CD4-positive, alpha-beta memory T cell (primary cell): ENCODE measurements at regions not wholly inside any gene's neighbourhood (a gene's known extent, or its start where the extent isn't known, plus 50 kb on each side); places are given as distances from the start of the nearest gene placed in this dataset.
"Not testable (repeated sequence)": the region's sequence is repeated elsewhere in the genome, so short reads cannot be mapped to it uniquely, and the experiment has no call there.

Source experiments
- CTCF ChIA-PET: fragments of 350-600 bp; sonication (Branson Sonifier 250); formaldehyde crosslinking; loops from one replicate; lab custom pipeline; 2021; ENCODE audit warnings: inconsistent platforms; ENCODE audit not compliant: partially characterized antibody; lab: Charles Lee
- POLR2A ChIA-PET: fragments of 350-600 bp; sonication (Branson Sonifier 250); formaldehyde crosslinking; loops from one replicate; lab custom pipeline; 2021; ENCODE audit not compliant: partially characterized antibody; lab: Charles Lee
- DNase-seq, 5 donors: peaks; one replicate each; pipeline versions ENCODE4 v3.0.0 to v3.0.0-alpha.2; 2020 to 2022; ENCODE audit warnings: mixed read lengths in 1 of 5
- H3K27ac ChIP-seq: one replicate; pipeline ENCODE4 v1.7.0; 2013; ENCODE audit warnings: low read depth, low read length
- H3K27me3 ChIP-seq: 2 replicates; pipeline ENCODE4 v1.7.0; 2013; ENCODE audit warnings: mild to moderate bottlenecking, low read length, moderate library complexity; ENCODE audit not compliant: insufficient read depth
- H3K36me3 ChIP-seq: 2 replicates; pipeline ENCODE4 v1.7.0; 2013; ENCODE audit warnings: mild to moderate bottlenecking, low read length, moderate library complexity; ENCODE audit not compliant: insufficient read depth
- H3K4me1 ChIP-seq: 2 replicates; pipeline ENCODE4 v1.7.0; 2013; ENCODE audit warnings: mild to moderate bottlenecking, low read length, moderate library complexity; ENCODE audit not compliant: insufficient read depth
- H3K4me3 ChIP-seq, 2 donors: one replicate each; pipeline ENCODE4 v1.7.0; 2013; ENCODE audit warnings: low read length in 2 of 2, mild to moderate bottlenecking in 1 of 2
- H3K9me3 ChIP-seq, 2 donors: one replicate each; pipeline ENCODE4 v1.7.0; 2013; ENCODE audit warnings: low read length in 2 of 2, control low read depth in 1 of 2; ENCODE audit not compliant: control insufficient read depth in 1 of 2
- H3K27ac Mint-ChIP-seq, 7 donors: one replicate each; pipeline ENCODE4 v1.8.0; 2020 to 2021; ENCODE audit warnings: mixed read lengths in 7 of 7, mild to moderate bottlenecking in 6 of 7, inconsistent platforms in 3 of 7, moderate library complexity in 3 of 7
- H3K27me3 Mint-ChIP-seq, 2 donors: one replicate each; pipeline ENCODE4 v1.8.0; 2020 to 2021; ENCODE audit warnings: mixed read lengths in 2 of 2
- H3K36me3 Mint-ChIP-seq, 2 donors: one replicate each; pipeline ENCODE4 v1.8.0; 2020 to 2021; ENCODE audit warnings: mixed read lengths in 2 of 2, inconsistent platforms in 1 of 2, mild to moderate bottlenecking in 1 of 2
- H3K4me1 Mint-ChIP-seq, 4 donors: one replicate each; pipeline ENCODE4 v1.8.0; 2020 to 2021; ENCODE audit warnings: mixed read lengths in 4 of 4, mild to moderate bottlenecking in 1 of 4
- H3K4me3 Mint-ChIP-seq, 8 donors: one replicate each; pipeline ENCODE4 v1.8.0; 2020 to 2021; ENCODE audit warnings: mixed read lengths in 8 of 8, mild to moderate bottlenecking in 7 of 8, moderate library complexity in 6 of 8, inconsistent platforms in 3 of 8
- H3K9me3 Mint-ChIP-seq, 8 donors: one replicate each; pipeline ENCODE4 v1.8.0; 2020 to 2021; ENCODE audit warnings: mixed read lengths in 8 of 8, mild to moderate bottlenecking in 5 of 8, inconsistent platforms in 3 of 8, moderate library complexity in 1 of 8
- intact Hi-C: fragments of 100-400 bp; cut with micrococcal nuclease; formaldehyde crosslinking; loops from one replicate; pipeline ENCODE4 v1.15.1; 2023

DNA sequence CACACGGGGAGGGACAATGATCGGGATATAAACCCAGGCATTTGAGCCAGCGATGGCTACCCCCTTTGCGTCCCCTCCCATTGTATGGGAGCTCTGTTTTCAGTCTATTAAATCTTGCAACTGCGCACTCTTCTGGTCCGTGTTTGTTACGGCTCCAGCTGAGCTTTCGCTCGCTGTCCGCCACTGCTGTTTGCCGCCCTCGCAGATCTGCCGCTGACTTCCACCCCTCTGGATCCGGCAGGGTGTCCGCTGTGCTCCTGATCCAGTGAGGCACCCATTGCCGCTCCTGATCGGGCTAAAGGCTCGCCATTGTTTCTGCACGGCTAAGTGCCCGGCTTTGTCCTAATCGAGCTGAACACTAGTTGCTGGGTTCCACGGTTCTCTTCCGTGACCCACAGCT lies 87.3 kb downstream of the ASB1 start:
- H3K4me1 Mint-ChIP-seq, H3K4me3 Mint-ChIP-seq, DNase-seq, H3K27ac ChIP-seq, H3K4me3 ChIP-seq, CTCF ChIA-PET, POLR2A ChIA-PET, H3K27ac Mint-ChIP-seq, H3K27me3 ChIP-seq, H3K4me1 ChIP-seq, intact Hi-C loops, H3K27me3 Mint-ChIP-seq, H3K36me3 ChIP-seq: not testable (repeated sequence)
- H3K36me3 Mint-ChIP-seq: peaks cover 2 to 12% of the 10 kb centered on the region in 2 donors
- H3K9me3 Mint-ChIP-seq: peaks cover 0 to 25% (median 17%) of the 10 kb centered on the region in 8 donors
- H3K9me3 ChIP-seq: peaks cover 0 to 11% of the 10 kb centered on the region in 2 donors

DNA sequence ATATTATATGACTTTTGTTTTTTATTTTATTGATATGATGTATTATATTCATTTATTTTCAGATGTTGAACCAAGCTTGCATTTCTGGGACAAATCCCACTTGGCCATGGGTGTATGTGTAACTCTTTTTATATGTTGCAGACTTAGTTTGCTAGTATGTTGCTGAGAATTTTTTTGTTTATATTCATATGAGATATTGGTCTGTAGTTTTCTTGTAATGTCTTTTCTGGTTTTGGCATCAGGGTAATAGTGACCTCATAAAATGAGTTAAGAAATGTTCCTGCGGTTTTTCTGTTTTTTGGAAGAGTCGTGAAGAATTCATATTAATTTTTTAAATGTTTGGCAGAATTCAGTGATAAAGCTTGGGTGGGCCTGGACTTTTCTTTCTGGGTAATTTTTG lies 88.7 kb downstream of the ASB1 start:
- CTCF ChIA-PET: no interaction called here
- H3K4me3 ChIP-seq: no peak overlapping the region
- POLR2A ChIA-PET: no interaction called here
- no peaks in the 10 kb centered on the region for H3K27me3 ChIP-seq
- H3K9me3 ChIP-seq: peaks cover 0 to 11% of the 10 kb centered on the region in 2 donors
- Mint-ChIP-seq H3K4me3 (peak overlapping the region in 1 of 8 donors; percentile 43), H3K4me1 (no peaks in the 10 kb centered on the region), H3K9me3 (peaks cover 0 to 25% (median 17%) of the 10 kb centered on the region in 8 donors), H3K27me3 (peaks cover 0 to 5% of the 10 kb centered on the region in 2 donors), H3K36me3 (peaks cover 2 to 12% of the 10 kb centered on the region in 2 donors), H3K27ac (peak overlapping the region in 1 of 7 donors; percentile 32)
- H3K27ac ChIP-seq: no peak overlapping the region
- no peak for DNase-seq
- intact Hi-C loops: no loop called here
- H3K4me1 ChIP-seq: no peaks in the 10 kb centered on the region
- H3K36me3 ChIP-seq: no peaks in the 10 kb centered on the region

DNA sequence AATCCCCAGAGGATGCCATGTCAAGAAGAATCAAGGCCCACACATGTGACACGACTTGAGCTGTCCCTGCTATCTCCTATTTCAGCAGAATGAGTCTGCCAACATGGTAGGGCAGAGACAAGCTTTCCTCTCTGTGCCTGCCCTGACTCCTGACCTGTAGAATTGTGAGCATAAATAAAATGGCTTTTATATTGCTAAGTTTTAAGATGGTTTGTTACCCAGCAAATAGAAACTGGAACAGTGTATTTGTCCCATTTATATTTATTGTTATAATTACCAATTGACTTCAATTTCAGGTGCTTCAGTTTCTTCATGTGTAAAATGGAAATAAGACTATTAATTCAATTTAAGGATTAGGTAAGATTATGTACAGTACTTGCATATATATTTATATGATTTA lies 90.5 kb downstream of the ASB1 start:
- Mint-ChIP-seq H3K27me3 (peaks cover 0 to 4% of the 10 kb centered on the region in 2 donors), H3K4me1 (no peaks in the 10 kb centered on the region), H3K4me3 (no peak overlapping the region), H3K9me3 (peaks cover 0 to 25% (median 17%) of the 10 kb centered on the region in 8 donors), H3K27ac (no peak overlapping the region), H3K36me3 (peaks cover 2 to 12% of the 10 kb centered on the region in 2 donors)
- ChIA-PET POLR2A (no interaction called here), CTCF (interaction anchor here (0.8 kb wide), 1 partner anchor 13 kb away, joined by 3 read pairs; no protein-coding TSS in a partner anchor)
- Histone ChIP-seq H3K4me1 (no peaks in the 10 kb centered on the region), H3K27ac (no peak overlapping the region), H3K4me3 (no peak overlapping the region), H3K36me3 (no peaks in the 10 kb centered on the region), H3K27me3 (no peaks in the 10 kb centered on the region), H3K9me3 (peaks cover 0 to 11% of the 10 kb centered on the region in 2 donors)
- no peak for DNase-seq
- intact Hi-C loops: no loop called here

DNA sequence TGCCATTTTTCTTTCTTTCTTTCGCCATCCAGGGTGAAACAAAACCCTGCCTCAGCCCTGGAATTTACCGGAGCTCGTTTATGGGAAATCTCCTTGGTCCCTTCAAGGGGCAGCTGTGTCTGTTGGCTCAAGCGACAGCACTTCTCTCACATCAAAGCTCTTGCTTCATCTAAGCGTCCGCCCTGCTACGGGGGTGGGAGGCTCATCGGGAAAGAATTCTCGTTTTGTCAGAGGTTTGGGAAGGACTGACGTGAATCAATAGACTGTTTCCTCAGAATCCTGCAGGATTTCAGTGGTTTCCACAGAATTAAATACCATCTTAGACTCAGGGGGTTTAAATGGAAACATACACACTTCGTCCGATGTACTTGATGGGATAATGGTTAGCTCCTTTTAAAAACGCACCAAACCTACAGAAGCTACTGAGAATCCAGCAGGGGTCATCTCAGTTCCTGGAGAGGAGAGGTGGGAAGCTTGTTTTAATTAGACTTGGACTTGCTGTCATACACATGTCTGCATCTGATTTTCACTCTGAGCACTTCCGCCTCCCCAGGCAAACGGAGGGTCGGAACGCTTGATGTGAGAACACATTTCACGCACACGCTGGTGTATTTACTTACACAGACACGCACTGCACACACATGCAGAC lies 91.6 kb downstream of the ASB1 start:
- Mint-ChIP-seq H3K4me3 (no peak overlapping the region), H3K9me3 (peaks cover 0 to 25% (median 17%) of the 10 kb centered on the region in 8 donors), H3K27ac (no peak overlapping the region), H3K27me3 (peaks cover 0 to 2% of the 10 kb centered on the region in 2 donors), H3K36me3 (peaks cover 2 to 12% of the 10 kb centered on the region in 2 donors), H3K4me1 (no peaks in the 10 kb centered on the region)
- H3K4me1 ChIP-seq: no peaks in the 10 kb centered on the region
- H3K9me3 ChIP-seq: peaks cover 0 to 11% of the 10 kb centered on the region in 2 donors
- intact Hi-C loops: no loop called here
- H3K27ac ChIP-seq: no peak overlapping the region
- ChIA-PET CTCF (no interaction called here), POLR2A (no interaction called here)
- no peak overlapping the region for H3K4me3 ChIP-seq
- H3K36me3 ChIP-seq: no peaks in the 10 kb centered on the region
- DNase-seq: no peak
- no peaks in the 10 kb centered on the region for H3K27me3 ChIP-seq

DNA sequence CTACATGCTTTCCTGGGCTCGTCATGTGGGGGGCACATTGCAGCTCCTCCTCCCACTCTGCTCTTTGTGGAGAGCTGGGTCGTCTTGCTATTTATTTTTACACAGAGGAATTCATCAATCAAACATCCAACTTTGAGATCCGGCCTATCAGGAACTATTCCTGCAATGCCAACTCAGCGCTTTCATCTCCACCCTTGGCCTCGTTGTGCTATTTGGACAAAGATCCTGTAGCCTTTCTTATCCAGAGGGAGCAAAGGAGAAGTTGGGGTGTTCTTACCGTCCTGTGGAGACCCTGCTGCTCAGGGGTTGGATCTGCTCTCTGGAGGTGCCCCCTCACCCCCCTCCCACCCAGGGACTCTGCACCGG lies 92.1 kb downstream of the ASB1 start:
- Mint-ChIP-seq H3K4me1 (no peaks in the 10 kb centered on the region), H3K27me3 (peaks cover 0 to 2% of the 10 kb centered on the region in 2 donors), H3K27ac (no peak overlapping the region), H3K4me3 (no peak overlapping the region), H3K36me3 (peaks cover 2 to 12% of the 10 kb centered on the region in 2 donors), H3K9me3 (peaks cover 0 to 25% (median 17%) of the 10 kb centered on the region in 8 donors)
- Histone ChIP-seq H3K4me1 (no peaks in the 10 kb centered on the region), H3K36me3 (no peaks in the 10 kb centered on the region), H3K27ac (no peak overlapping the region), H3K9me3 (peaks cover 0 to 11% of the 10 kb centered on the region in 2 donors), H3K27me3 (no peaks in the 10 kb centered on the region), H3K4me3 (no peak overlapping the region)
- ChIA-PET POLR2A (no interaction called here), CTCF (no interaction called here)
- DNase-seq: no peak
- intact Hi-C loops: no loop called here

DNA sequence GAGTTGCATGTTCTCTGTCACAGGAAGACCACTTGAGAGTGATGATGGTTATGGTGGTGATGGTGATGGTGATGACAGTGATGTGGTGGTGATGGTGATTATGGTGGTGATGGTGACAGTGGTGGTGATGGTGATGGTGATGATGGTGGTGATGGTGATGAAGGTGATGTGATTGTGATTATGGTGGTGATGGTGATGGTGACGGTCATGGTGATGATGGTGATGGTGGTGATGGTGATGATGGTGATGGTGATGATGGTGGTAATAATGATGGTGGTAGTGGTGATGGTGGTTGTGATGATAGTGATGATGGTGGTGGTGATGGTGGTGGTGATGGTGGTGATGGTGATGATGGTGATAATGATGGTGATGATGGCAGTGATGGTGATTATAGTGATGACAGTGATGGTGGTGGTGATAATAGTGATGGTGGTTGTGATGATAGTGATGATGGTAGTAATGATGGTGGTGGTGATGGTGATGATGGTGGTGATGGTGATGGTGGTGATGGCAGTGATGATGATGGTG lies 93.7 kb downstream of the ASB1 start:
- Mint-ChIP-seq H3K36me3 (peaks cover 2 to 12% of the 10 kb centered on the region in 2 donors), H3K4me1 (no peaks in the 10 kb centered on the region), H3K4me3 (no peak overlapping the region), H3K27me3 (peaks cover 1 to 2% of the 10 kb centered on the region in 2 donors), H3K27ac (no peak overlapping the region), H3K9me3 (peaks cover 0 to 25% (median 16%) of the 10 kb centered on the region in 8 donors)
- no peak overlapping the region for H3K4me3 ChIP-seq
- intact Hi-C loops: no loop called here
- POLR2A ChIA-PET: no interaction called here
- peaks cover 0 to 11% of the 10 kb centered on the region in 2 donors for H3K9me3 ChIP-seq
- DNase-seq: no peak
- no peaks in the 10 kb centered on the region for H3K36me3 ChIP-seq
- H3K27ac ChIP-seq: no peak overlapping the region
- H3K4me1 ChIP-seq: no peaks in the 10 kb centered on the region
- no peaks in the 10 kb centered on the region for H3K27me3 ChIP-seq
- CTCF ChIA-PET: no interaction called here

DNA sequence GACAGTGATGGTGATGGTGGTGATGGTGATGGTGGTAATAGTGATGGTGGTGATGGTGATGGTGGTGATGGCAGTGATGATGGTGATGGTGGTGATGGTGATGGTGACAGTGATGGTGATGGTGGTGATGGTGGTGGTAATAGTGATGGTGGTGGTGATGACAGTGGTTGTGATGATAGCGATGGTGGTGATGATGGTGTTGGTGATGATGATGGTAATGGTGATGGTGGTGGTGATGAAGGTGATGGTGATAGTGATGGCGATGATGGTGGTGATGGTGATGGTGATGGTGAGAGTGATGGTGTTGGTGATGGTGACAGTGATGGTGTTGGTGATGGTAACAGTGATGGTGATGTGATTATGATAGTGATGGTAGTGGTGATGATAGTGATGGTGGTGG lies 94.3 kb downstream of the ASB1 start:
- H3K9me3 ChIP-seq: peaks cover 0 to 11% of the 10 kb centered on the region in 2 donors
- ChIA-PET POLR2A (no interaction called here), CTCF (no interaction called here)
- no peaks in the 10 kb centered on the region for H3K27me3 ChIP-seq
- Mint-ChIP-seq H3K36me3 (peaks cover 2 to 12% of the 10 kb centered on the region in 2 donors), H3K4me1 (no peaks in the 10 kb centered on the region), H3K27me3 (peaks cover 3% of the 10 kb centered on the region in 2 donors), H3K4me3 (no peak overlapping the region), H3K27ac (no peak overlapping the region), H3K9me3 (peaks cover 0 to 23% (median 16%) of the 10 kb centered on the region in 8 donors)
- no peak overlapping the region for H3K4me3 ChIP-seq
- intact Hi-C loops: no loop called here
- H3K4me1 ChIP-seq: no peaks in the 10 kb centered on the region
- no peak overlapping the region for H3K27ac ChIP-seq
- DNase-seq: no peak
- no peaks in the 10 kb centered on the region for H3K36me3 ChIP-seq
